Tibial nerve (tissue), 4 donors: ENCODE measurements at regions not wholly inside any gene's neighbourhood (a gene's known extent, or its start where the extent isn't known, plus 50 kb on each side); places are given as distances from the start of the nearest gene placed in this dataset.

ENCODE experiments used
- EP300 ChIP-seq, 2 donors: sonication (generic); formaldehyde crosslinking; IDR thresholded peaks; one replicate each; pipeline ENCODE4 v1.6.1; 2017; ENCODE audit warnings: antibody characterized with exemption in 2 of 2, mild to moderate bottlenecking in 1 of 2
- POLR2A ChIP-seq, 2 donors: fragments of 450-650 bp; IDR thresholded peaks; one replicate each; pipeline ENCODE4 v1.6.1; 2017; ENCODE audit warnings: antibody characterized with exemption in 2 of 2, mild to moderate bottlenecking in 2 of 2, moderate library complexity in 2 of 2
- TF ChIP-seq, protein P1 (sequence below), 5 experiments: fragments of 200-600 bp in 3 of 5; fragments of 450-650 bp in 2 of 5; sonication (generic) in 3 of 5; IDR thresholded peaks; one replicate each; pipeline ENCODE4 v1.5.1; 2016 to 2019; ENCODE audit warnings: antibody characterized with exemption in 5 of 5, mild to moderate bottlenecking in 3 of 5, moderate library complexity in 2 of 5

- TF ChIP-seq, protein P1, sequence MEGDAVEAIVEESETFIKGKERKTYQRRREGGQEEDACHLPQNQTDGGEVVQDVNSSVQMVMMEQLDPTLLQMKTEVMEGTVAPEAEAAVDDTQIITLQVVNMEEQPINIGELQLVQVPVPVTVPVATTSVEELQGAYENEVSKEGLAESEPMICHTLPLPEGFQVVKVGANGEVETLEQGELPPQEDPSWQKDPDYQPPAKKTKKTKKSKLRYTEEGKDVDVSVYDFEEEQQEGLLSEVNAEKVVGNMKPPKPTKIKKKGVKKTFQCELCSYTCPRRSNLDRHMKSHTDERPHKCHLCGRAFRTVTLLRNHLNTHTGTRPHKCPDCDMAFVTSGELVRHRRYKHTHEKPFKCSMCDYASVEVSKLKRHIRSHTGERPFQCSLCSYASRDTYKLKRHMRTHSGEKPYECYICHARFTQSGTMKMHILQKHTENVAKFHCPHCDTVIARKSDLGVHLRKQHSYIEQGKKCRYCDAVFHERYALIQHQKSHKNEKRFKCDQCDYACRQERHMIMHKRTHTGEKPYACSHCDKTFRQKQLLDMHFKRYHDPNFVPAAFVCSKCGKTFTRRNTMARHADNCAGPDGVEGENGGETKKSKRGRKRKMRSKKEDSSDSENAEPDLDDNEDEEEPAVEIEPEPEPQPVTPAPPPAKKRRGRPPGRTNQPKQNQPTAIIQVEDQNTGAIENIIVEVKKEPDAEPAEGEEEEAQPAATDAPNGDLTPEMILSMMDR (IDR thresholded peaks at IDR 0.05): no peak
- TF ChIP-seq POLR2A (IDR thresholded peaks at IDR 0.05) (no peak), EP300 (IDR thresholded peaks at IDR 0.05) (no peak)
These were observed 123.6 kb upstream of the BEND6 start for GRCh38 chr6:56831334-56831733.
